ENCODE measurements at regions not wholly inside any gene's neighbourhood (a gene's known extent, or its start where the extent isn't known, plus 50 kb on each side); places are given as distances from the start of the nearest gene placed in this dataset.

DNA sequence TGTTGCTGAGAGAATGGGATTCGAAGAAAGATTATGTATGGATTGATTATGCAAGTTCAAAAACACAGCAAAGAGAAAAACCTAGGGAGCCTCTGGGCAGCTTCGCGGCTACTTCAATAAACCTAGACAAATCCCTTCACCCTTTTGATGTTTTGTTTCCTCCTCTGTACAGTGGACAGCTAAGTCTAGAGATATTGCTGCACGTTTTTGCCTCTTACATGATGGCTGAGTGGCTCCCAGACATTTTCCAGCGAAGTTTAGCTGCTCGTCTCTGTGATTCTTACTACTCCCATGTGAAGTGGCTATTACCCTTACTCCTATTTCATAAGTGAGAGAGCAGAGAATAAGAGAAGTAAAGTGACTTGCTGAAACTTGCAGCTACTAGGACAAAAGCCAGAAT, 695.0 kb upstream of the GRM7 start:
- Histone ChIP-seq H4K20me1 (replicated peaks; ENCODE audit: control insufficient read depth, extremely low read depth, insufficient read depth, low read length) (no peaks in the 10 kb centered on the region), H3K27me3 (ENCODE audit: control insufficient read depth in 2 of 2, insufficient read depth in 2 of 2, low read length in 2 of 2) (no peaks in the 10 kb centered on the region), H2AFZ (ENCODE audit: low read depth, low read length) (no peak overlapping the region), H3K4me1 (ENCODE audit: control insufficient read depth, extremely low read depth, insufficient read depth, low read length) (no peaks in the 10 kb centered on the region), H3K27ac (ENCODE audit: insufficient read depth, low read depth, low read length) (no peak overlapping the region), H3K9me3 (replicated peaks; ENCODE audit: control insufficient read depth, insufficient read depth, low read length) (no peaks in the 10 kb centered on the region), H3K79me2 (ENCODE audit: control insufficient read depth, insufficient read depth, low read length) (no peaks in the 10 kb centered on the region), H3K4me3 (replicated peaks in 1 of 3; ENCODE audit: insufficient read depth in 1 of 3, low read depth in 1 of 3, low read length in 3 of 3) (no peak overlapping the region), H3K4me2 (ENCODE audit: insufficient read depth, low read length) (no peak overlapping the region), H3K9me1 (replicated peaks; ENCODE audit: control insufficient read depth, extremely low read depth, insufficient read depth, low read length) (no peaks in the 10 kb centered on the region), H3K36me3 (ENCODE audit: control insufficient read depth in 2 of 2, extremely low read depth in 1 of 2, insufficient read depth in 2 of 2, low read length in 2 of 2) (no peaks in the 10 kb centered on the region), H3K9ac (replicated peaks; ENCODE audit: extremely low read depth, insufficient read depth, low read length) (no peak overlapping the region)
- POLR2A ChIA-PET, result no interaction called here
- CTCF ChIA-PET, result no interaction called here
- intact Hi-C loops (cut with micrococcal nuclease), result no loop called here
- TF ChIP-seq POLR2A (IDR thresholded peaks at IDR 0.05; ENCODE audit: low read depth, low read length), result no peak
- TF ChIP-seq FOS (IDR thresholded peaks at IDR 0.05; ENCODE audit: borderline replicate concordance, insufficient read depth, low read length), result no peak
- no peak for TF ChIP-seq GATA2 (IDR thresholded peaks at IDR 0.05; ENCODE audit: insufficient read depth, insufficient read length, low read depth, low read length)
- TF ChIP-seq, protein P1, sequence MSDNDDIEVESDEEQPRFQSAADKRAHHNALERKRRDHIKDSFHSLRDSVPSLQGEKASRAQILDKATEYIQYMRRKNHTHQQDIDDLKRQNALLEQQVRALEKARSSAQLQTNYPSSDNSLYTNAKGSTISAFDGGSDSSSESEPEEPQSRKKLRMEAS (IDR thresholded peaks at IDR 0.05; ENCODE audit: insufficient read depth, insufficient read length), result no peak
- TF ChIP-seq, protein P2, sequence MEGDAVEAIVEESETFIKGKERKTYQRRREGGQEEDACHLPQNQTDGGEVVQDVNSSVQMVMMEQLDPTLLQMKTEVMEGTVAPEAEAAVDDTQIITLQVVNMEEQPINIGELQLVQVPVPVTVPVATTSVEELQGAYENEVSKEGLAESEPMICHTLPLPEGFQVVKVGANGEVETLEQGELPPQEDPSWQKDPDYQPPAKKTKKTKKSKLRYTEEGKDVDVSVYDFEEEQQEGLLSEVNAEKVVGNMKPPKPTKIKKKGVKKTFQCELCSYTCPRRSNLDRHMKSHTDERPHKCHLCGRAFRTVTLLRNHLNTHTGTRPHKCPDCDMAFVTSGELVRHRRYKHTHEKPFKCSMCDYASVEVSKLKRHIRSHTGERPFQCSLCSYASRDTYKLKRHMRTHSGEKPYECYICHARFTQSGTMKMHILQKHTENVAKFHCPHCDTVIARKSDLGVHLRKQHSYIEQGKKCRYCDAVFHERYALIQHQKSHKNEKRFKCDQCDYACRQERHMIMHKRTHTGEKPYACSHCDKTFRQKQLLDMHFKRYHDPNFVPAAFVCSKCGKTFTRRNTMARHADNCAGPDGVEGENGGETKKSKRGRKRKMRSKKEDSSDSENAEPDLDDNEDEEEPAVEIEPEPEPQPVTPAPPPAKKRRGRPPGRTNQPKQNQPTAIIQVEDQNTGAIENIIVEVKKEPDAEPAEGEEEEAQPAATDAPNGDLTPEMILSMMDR (IDR thresholded peaks at IDR 0.05; ENCODE audit: extremely low read depth in 1 of 2, insufficient read depth in 1 of 2, low read depth in 1 of 2, low read length in 2 of 2), result no peak
- no peak for TF ChIP-seq MYC (IDR thresholded peaks at IDR 0.05; ENCODE audit: low read depth, low read length)
- TF ChIP-seq EZH2 (IDR thresholded peaks at IDR 0.05; ENCODE audit: borderline replicate concordance, low read depth, low read length, severe bottlenecking), result no peak
- TF ChIP-seq JUN (IDR thresholded peaks at IDR 0.05; ENCODE audit: borderline replicate concordance, insufficient read depth, insufficient read length, low read depth), result no peak
- no peak for TF ChIP-seq POLR2AphosphoS5 (IDR thresholded peaks at IDR 0.05; ENCODE audit: insufficient read depth, low read depth, low read length)
- BruUV-seq (replicated peaks), result no TSS peak
- dilution Hi-C loops (cut with MboI; ENCODE audit: extremely low pct_ligation_motif_present, low sequenced_read_pairs), result no loop called here
- FAIRE-seq (no peak), DNase-seq (ENCODE audit: low read depth, low spot score) (no peak)

Data from endothelial cell of umbilical vein (primary cell).